Panc1 (cell line): ENCODE measurements at regions not wholly inside any gene's neighbourhood (a gene's known extent, or its start where the extent isn't known, plus 50 kb on each side); places are given as distances from the start of the nearest gene placed in this dataset.

Experiments
- CTCF ChIP-seq: fragments of 450-650 bp; IDR thresholded peaks from 2 replicates; pipeline ENCODE4 v1.5.1; 2017; ENCODE audit warnings: mild to moderate bottlenecking
- REST ChIP-seq, 2 experiments: IDR thresholded peaks; 2 replicates each; pipeline ENCODE4 v1.6.1; 2011 to 2012; ENCODE audit warnings: low read depth in 2 of 2, control low read depth in 1 of 2, low read length in 1 of 2, mild to moderate bottlenecking in 1 of 2, moderate library complexity in 1 of 2; ENCODE audit not compliant: insufficient read depth in 1 of 2

GRCh38 chr13:47168066-47168465 is 271.2 kb upstream of the HTR2A start:
- no peak for TF ChIP-seq CTCF
- TF ChIP-seq REST (IDR thresholded peaks at IDR 0.05; ENCODE audit: insufficient read depth in 1 of 2, low read depth in 2 of 2, low read length in 1 of 2): no peak
